Fibroblast of lung (primary cell): ENCODE measurements at regions not wholly inside any gene's neighbourhood (a gene's known extent, or its start where the extent isn't known, plus 50 kb on each side); places are given as distances from the start of the nearest gene placed in this dataset.

Experiments used
- EZH2 ChIP-seq: IDR thresholded peaks from 2 replicates; pipeline ENCODE4 v1.5.1; 2012; ENCODE audit warnings: low read length, control low read depth, mild to moderate bottlenecking; ENCODE audit errors: missing control alignments
- TF ChIP-seq, protein P1 (sequence below), 2 donors: IDR thresholded peaks in 1 of 2; conservative IDR thresholded peaks in 1 of 2; 1 replicate in 1 of 2; 2 replicates in 1 of 2; pipeline ENCODE4 v1.5.1; 2011 to 2012; ENCODE audit warnings: low read length in 2 of 2, control low read depth in 1 of 2, inconsistent platforms in 1 of 2, low read depth in 1 of 2, mild to moderate bottlenecking in 1 of 2

DNA sequence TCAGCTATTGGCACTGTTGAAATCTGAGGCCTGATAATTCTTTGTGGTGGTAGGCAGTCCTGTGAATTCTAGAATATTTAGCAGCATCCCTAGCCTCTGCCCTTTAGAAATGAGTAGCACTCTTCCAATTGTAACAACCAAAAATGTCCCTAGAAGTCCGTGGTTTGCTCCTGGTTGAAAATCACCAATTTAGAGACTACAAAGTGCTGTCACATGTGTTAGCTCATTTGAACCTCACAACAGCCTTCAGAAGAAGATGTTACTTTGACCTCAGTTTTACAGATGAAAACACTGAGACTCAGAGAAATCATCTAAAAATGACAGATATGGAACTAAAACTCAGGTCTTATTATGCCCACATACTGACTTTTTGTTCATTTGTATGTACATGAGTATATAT is 103.2 kb downstream of the TANC2 start:
- TF ChIP-seq EZH2, result no peak
- TF ChIP-seq, protein P1, sequence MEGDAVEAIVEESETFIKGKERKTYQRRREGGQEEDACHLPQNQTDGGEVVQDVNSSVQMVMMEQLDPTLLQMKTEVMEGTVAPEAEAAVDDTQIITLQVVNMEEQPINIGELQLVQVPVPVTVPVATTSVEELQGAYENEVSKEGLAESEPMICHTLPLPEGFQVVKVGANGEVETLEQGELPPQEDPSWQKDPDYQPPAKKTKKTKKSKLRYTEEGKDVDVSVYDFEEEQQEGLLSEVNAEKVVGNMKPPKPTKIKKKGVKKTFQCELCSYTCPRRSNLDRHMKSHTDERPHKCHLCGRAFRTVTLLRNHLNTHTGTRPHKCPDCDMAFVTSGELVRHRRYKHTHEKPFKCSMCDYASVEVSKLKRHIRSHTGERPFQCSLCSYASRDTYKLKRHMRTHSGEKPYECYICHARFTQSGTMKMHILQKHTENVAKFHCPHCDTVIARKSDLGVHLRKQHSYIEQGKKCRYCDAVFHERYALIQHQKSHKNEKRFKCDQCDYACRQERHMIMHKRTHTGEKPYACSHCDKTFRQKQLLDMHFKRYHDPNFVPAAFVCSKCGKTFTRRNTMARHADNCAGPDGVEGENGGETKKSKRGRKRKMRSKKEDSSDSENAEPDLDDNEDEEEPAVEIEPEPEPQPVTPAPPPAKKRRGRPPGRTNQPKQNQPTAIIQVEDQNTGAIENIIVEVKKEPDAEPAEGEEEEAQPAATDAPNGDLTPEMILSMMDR (conservative IDR thresholded peaks at IDR 0.05 in 1 of 2, IDR thresholded peaks at IDR 0.05 in 1 of 2; ENCODE audit: low read depth in 1 of 2, low read length in 2 of 2), result no peak
